Neural progenitor cell (in vitro differentiated cells): ENCODE measurements at regions not wholly inside any gene's neighbourhood (a gene's known extent, or its start where the extent isn't known, plus 50 kb on each side); places are given as distances from the start of the nearest gene placed in this dataset.

Experiments
- DNase-seq: peaks from one replicate; pipeline ENCODE4 v3.0.0-alpha.2; 2016; ENCODE audit warnings: low spot score
- H2AFZ ChIP-seq: fragments of 200-600 bp; sonication (generic); replicated peaks from 2 replicates; pipeline ENCODE4 v1.6.1; 2016; ENCODE audit warnings: antibody characterized with exemption
- H3F3A ChIP-seq: fragments of 200-600 bp; sonication (generic); 2 replicates; pipeline ENCODE4 v1.6.1; 2016; ENCODE audit warnings: antibody characterized with exemption, low read depth
- H3K27ac ChIP-seq: fragments of 200-600 bp; sonication (generic); 2 replicates; pipeline ENCODE4 v1.5.1; 2016; ENCODE audit warnings: mild to moderate bottlenecking
- H3K27me3 ChIP-seq: fragments of 200-600 bp; sonication (generic); 2 replicates; pipeline ENCODE4 v1.6.1; 2016; ENCODE audit warnings: mild to moderate bottlenecking, moderate library complexity
- H3K36me3 ChIP-seq: fragments of 200-600 bp; sonication (generic); 2 replicates; pipeline ENCODE4 v1.5.1; 2016
- H3K4me1 ChIP-seq: fragments of 200-600 bp; sonication (generic); 2 replicates; pipeline ENCODE4 v1.6.1; 2016; ENCODE audit warnings: mixed run types
- H3K4me2 ChIP-seq: fragments of 200-600 bp; sonication (generic); 2 replicates; pipeline ENCODE4 v1.6.1; 2016
- H3K4me3 ChIP-seq: fragments of 200-600 bp; sonication (generic); 2 replicates; pipeline ENCODE4 v1.5.1; 2016
- H3K79me2 ChIP-seq: fragments of 200-600 bp; sonication (generic); 2 replicates; pipeline ENCODE4 v1.6.1; 2016; ENCODE audit warnings: low read depth
- H3K9ac ChIP-seq: fragments of 200-600 bp; sonication (generic); 2 replicates; pipeline ENCODE4 v1.6.1; 2016
- H3K9me3 ChIP-seq: fragments of 200-600 bp; sonication (generic); 2 replicates; pipeline ENCODE4 v1.5.1; 2016; ENCODE audit warnings: low read depth
- H4K20me1 ChIP-seq: fragments of 200-600 bp; sonication (generic); 2 replicates; pipeline ENCODE4 v1.6.1; 2016; ENCODE audit warnings: low read depth
- H3K27ac Mint-ChIP-seq: 3 replicates; pipeline ENCODE4 v1.8.0; 2021; ENCODE audit warnings: mixed read lengths
- H3K27me3 Mint-ChIP-seq: 2 replicates; pipeline ENCODE4 v1.8.0; 2022; ENCODE audit warnings: low read depth, mild to moderate bottlenecking, inconsistent platforms, moderate library complexity, mixed read lengths; ENCODE audit not compliant: insufficient read depth
- H3K36me3 Mint-ChIP-seq: 3 replicates; pipeline ENCODE4 v1.8.0; 2021; ENCODE audit warnings: mixed read lengths
- H3K4me1 Mint-ChIP-seq: 3 replicates; pipeline ENCODE4 v1.8.0; 2021; ENCODE audit warnings: mixed read lengths
- H3K4me3 Mint-ChIP-seq: 3 replicates; pipeline ENCODE4 v1.8.0; 2021; ENCODE audit warnings: mild to moderate bottlenecking, moderate library complexity, mixed read lengths
- H3K9me3 Mint-ChIP-seq: 3 replicates; pipeline ENCODE4 v1.8.0; 2020; ENCODE audit warnings: mixed read lengths
- EZH2 ChIP-seq: fragments of 200-600 bp; sonication (generic); IDR thresholded peaks from 2 replicates; pipeline ENCODE4 v1.6.1; 2017; ENCODE audit warnings: antibody characterized with exemption, mild to moderate bottlenecking, moderate library complexity
- EZH2phosphoT487 ChIP-seq: fragments of 200-600 bp; sonication (generic); IDR thresholded peaks from 2 replicates; pipeline ENCODE4 v1.6.1; 2017; ENCODE audit warnings: antibody characterized with exemption
- TF ChIP-seq, protein P1 (sequence below): fragments of 200-600 bp; sonication (generic); IDR thresholded peaks from 2 replicates; pipeline ENCODE4 v1.5.1; 2017; ENCODE audit warnings: antibody characterized with exemption, mild to moderate bottlenecking

DNA sequence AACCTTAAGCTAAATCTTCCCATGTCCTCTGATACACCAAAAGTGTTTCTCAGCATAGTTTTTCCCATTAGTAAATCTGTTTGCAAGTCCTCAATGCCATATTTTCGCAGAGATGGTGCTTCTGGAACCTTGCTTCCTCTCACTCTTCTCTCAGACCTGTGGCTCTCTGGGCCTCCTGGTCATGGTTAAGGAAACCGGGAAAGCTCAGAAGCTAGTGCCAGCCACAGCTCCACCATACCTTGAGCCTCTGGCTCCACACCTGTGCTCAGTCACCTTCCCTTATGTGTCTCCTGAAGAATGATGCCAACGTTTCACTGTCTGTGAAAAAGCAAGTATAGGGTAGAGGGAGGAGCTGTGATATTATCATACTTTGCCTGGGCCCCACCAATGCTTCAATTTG lies 149.6 kb downstream of the CYP26A1 start:
- DNase-seq = no peak
- Histone ChIP-seq H3F3A (no peaks in the 10 kb centered on the region), H3K9me3 (no peaks in the 10 kb centered on the region), H3K4me1 (no peaks in the 10 kb centered on the region), H4K20me1 (no peaks in the 10 kb centered on the region), H3K4me3 (no peak overlapping the region), H3K9ac (no peak overlapping the region), H3K27me3 (no peaks in the 10 kb centered on the region), H2AFZ (no peak overlapping the region), H3K4me2 (no peak overlapping the region), H3K27ac (no peak overlapping the region), H3K79me2 (no peaks in the 10 kb centered on the region), H3K36me3 (no peaks in the 10 kb centered on the region)
- Mint-ChIP-seq H3K27ac (no peak overlapping the region), H3K4me1 (no peaks in the 10 kb centered on the region), H3K36me3 (no peaks in the 10 kb centered on the region), H3K27me3 (peaks cover 5% of the 10 kb centered on the region), H3K9me3 (peaks cover 3% of the 10 kb centered on the region), H3K4me3 (no peak overlapping the region)
- TF ChIP-seq EZH2 (no peak), EZH2phosphoT487 (no peak)
- TF ChIP-seq, protein P1, sequence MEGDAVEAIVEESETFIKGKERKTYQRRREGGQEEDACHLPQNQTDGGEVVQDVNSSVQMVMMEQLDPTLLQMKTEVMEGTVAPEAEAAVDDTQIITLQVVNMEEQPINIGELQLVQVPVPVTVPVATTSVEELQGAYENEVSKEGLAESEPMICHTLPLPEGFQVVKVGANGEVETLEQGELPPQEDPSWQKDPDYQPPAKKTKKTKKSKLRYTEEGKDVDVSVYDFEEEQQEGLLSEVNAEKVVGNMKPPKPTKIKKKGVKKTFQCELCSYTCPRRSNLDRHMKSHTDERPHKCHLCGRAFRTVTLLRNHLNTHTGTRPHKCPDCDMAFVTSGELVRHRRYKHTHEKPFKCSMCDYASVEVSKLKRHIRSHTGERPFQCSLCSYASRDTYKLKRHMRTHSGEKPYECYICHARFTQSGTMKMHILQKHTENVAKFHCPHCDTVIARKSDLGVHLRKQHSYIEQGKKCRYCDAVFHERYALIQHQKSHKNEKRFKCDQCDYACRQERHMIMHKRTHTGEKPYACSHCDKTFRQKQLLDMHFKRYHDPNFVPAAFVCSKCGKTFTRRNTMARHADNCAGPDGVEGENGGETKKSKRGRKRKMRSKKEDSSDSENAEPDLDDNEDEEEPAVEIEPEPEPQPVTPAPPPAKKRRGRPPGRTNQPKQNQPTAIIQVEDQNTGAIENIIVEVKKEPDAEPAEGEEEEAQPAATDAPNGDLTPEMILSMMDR = no peak

DNA sequence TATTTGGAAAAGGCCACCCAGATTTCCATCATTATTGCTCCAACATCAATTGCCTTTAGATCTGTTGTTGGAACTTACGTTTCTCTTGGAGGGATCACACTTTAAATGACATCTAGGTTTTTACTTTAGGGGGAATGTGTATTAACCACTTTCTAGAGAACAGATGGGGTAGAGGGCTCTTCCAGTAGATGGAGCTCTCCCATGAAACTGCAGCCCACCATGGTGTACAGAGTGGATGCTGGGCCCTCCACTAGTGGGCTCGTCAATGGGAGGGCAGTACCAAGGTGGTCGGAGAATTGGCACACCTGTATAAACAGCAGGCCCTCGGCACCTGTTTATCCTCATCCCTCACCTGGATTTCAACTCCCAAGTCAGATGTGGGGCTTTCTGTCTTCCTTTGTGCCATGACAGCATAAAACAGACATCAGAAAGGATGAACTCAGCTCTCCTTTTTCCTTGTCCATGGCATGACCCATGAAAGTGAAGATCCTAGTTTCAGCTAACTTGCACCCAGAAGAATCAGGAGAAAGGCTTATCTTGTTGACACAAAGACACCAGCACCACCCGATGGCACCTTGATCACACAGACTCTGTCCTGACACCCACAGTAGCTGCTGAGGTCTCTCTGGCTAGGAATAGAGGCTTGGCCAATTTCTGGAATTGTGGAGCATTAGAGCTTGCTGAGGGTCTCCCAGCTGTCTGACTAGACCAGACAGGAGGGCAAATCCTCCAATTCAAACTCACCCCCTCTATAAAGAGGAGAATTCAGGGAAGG lies 150.5 kb downstream of the CYP26A1 start:
- no peaks in the 10 kb centered on the region for H3K36me3 Mint-ChIP-seq
- TF ChIP-seq, protein P1 = peak; percentile 21
- no peak for TF ChIP-seq EZH2
- no peaks in the 10 kb centered on the region for H3K36me3 ChIP-seq
- no peak overlapping the region for H3K4me3 ChIP-seq
- DNase-seq = no peak
- no peak overlapping the region for H3K9ac ChIP-seq
- no peak overlapping the region for H3K4me2 ChIP-seq
- H3K27me3 ChIP-seq = no peaks in the 10 kb centered on the region
- H3K79me2 ChIP-seq = no peaks in the 10 kb centered on the region
- no peaks in the 10 kb centered on the region for H3K4me1 ChIP-seq
- no peaks in the 10 kb centered on the region for H3K9me3 ChIP-seq
- no peaks in the 10 kb centered on the region for H3F3A ChIP-seq
- H3K4me3 Mint-ChIP-seq = no peak overlapping the region
- H4K20me1 ChIP-seq = no peaks in the 10 kb centered on the region
- no peak overlapping the region for H3K27ac ChIP-seq
- H3K9me3 Mint-ChIP-seq = peaks cover 3% of the 10 kb centered on the region
- H2AFZ ChIP-seq = no peak overlapping the region
- H3K27me3 Mint-ChIP-seq = peaks cover 5% of the 10 kb centered on the region
- H3K4me1 Mint-ChIP-seq = no peaks in the 10 kb centered on the region
- H3K27ac Mint-ChIP-seq = no peak overlapping the region

DNA sequence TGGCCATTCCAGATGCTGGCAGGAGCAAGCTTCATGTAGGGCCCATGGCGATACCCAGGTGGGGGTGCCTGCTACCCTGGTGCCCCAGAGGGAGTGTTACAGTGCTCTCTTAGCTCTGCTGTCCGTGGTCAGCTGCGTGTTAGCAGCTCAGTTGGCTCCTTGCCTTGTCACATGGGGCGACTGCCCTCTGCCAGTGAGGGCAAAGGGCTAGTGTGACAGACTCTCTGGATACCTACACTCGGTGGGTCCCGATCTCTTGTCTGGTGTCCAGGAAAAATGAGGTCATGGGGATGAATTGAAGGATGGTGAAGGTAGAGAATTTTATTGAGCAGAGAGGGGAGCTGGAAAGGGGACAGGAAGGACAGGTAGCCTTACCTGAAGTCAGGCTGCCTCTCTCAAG lies 152.2 kb downstream of the CYP26A1 start:
- Histone ChIP-seq H3K79me2 (no peaks in the 10 kb centered on the region), H3K4me2 (no peak overlapping the region), H3K9ac (no peak overlapping the region), H3K9me3 (no peaks in the 10 kb centered on the region), H3K36me3 (no peaks in the 10 kb centered on the region), H3F3A (no peaks in the 10 kb centered on the region), H3K27me3 (no peaks in the 10 kb centered on the region), H3K27ac (no peak overlapping the region), H3K4me3 (no peak overlapping the region), H3K4me1 (no peaks in the 10 kb centered on the region), H2AFZ (no peak overlapping the region), H4K20me1 (no peaks in the 10 kb centered on the region)
- Mint-ChIP-seq H3K9me3 (peaks cover 3% of the 10 kb centered on the region), H3K4me1 (no peaks in the 10 kb centered on the region), H3K27me3 (peaks cover 5% of the 10 kb centered on the region), H3K4me3 (no peak overlapping the region), H3K36me3 (no peaks in the 10 kb centered on the region), H3K27ac (no peak overlapping the region)
- TF ChIP-seq EZH2 = no peak
- TF ChIP-seq, protein P1 = no peak
- TF ChIP-seq EZH2phosphoT487 = no peak
- DNase-seq = no peak
